ENCODE measurements at regions not wholly inside any gene's neighbourhood (a gene's known extent, or its start where the extent isn't known, plus 50 kb on each side); places are given as distances from the start of the nearest gene placed in this dataset.

GRCh38 chr9:99748266-99748665 lies 73.4 kb upstream of the NR4A3 start:
- Histone ChIP-seq H3K36me3 (ENCODE audit: control insufficient read depth in 2 of 4, insufficient read depth in 4 of 4, low read length in 3 of 4) (no peaks in the 10 kb centered on the region), H4K8ac (ENCODE audit: extremely low read depth, insufficient read depth, low read length) (no peak overlapping the region), H3K4ac (replicated peaks; ENCODE audit: insufficient read length, low read depth, low read length) (no peak overlapping the region), H3K23me2 (ENCODE audit: low read depth, low read length) (no peaks in the 10 kb centered on the region), H2AFZ (ENCODE audit: low read length) (no peak overlapping the region), H2BK20ac (ENCODE audit: low read length) (no peak overlapping the region), H4K20me1 (replicated peaks in 1 of 2; ENCODE audit: control insufficient read depth in 1 of 2, insufficient read depth in 2 of 2, low read length in 2 of 2) (no peaks in the 10 kb centered on the region), H2BK15ac (ENCODE audit: low read length) (no peak overlapping the region), H3K18ac (ENCODE audit: extremely low read depth, low read length) (no peak overlapping the region), H2BK120ac (replicated peaks; ENCODE audit: low read depth, low read length) (no peak overlapping the region), H3K79me1 (ENCODE audit: low read depth, low read length) (no peaks in the 10 kb centered on the region), H2AK5ac (ENCODE audit: low read depth, low read length) (no peak overlapping the region), H4K5ac (ENCODE audit: insufficient read length, low read depth, low read length) (no peak overlapping the region), H3K4me2 (ENCODE audit: insufficient read depth in 1 of 2, low read depth in 2 of 2, low read length in 2 of 2) (no peak overlapping the region), H3K4me3 (ENCODE audit: extremely low read depth in 1 of 4, insufficient read depth in 2 of 4, low read depth in 3 of 4, low read length in 4 of 4) (no peak overlapping the region), H3K9ac (replicated peaks in 1 of 4; ENCODE audit: extremely low read depth in 1 of 4, low read depth in 3 of 4, low read length in 3 of 4) (no peak overlapping the region), H3K56ac (replicated peaks; ENCODE audit: insufficient read length, low read depth, low read length) (no peak overlapping the region), H3K27me3 (replicated peaks in 1 of 4; ENCODE audit: control insufficient read depth in 3 of 4, extremely low read depth in 1 of 4, insufficient read depth in 3 of 4, low read length in 3 of 4) (no peaks in the 10 kb centered on the region), H3K27ac (ENCODE audit: low read depth, low read length) (no peak overlapping the region), H3K79me2 (ENCODE audit: control insufficient read depth in 1 of 2, insufficient read depth in 2 of 2, low read length in 2 of 2) (no peaks in the 10 kb centered on the region), H2BK12ac (ENCODE audit: low read depth, low read length) (no peak overlapping the region), H3K4me1 (replicated peaks in 1 of 4; ENCODE audit: control insufficient read depth in 3 of 4, insufficient read depth in 4 of 4, low read length in 3 of 4) (peaks cover 0 to 4% (median 0%) of the 10 kb centered on the region in 4 experiments; a peak in 2 of 7 replicates), H4K91ac (replicated peaks; ENCODE audit: insufficient read length, low read length) (no peak overlapping the region), H3K14ac (ENCODE audit: insufficient read length) (no peak overlapping the region), H3K23ac (ENCODE audit: insufficient read length) (no peak overlapping the region), H3K9me3 (ENCODE audit: insufficient read depth in 2 of 2, low read depth in 1 of 2, low read length in 1 of 2) (no peaks in the 10 kb centered on the region), H2BK5ac (ENCODE audit: low read depth, low read length) (no peak overlapping the region)
- ChIA-PET POLR2A (ENCODE audit: partially characterized antibody) (no interaction called here), CTCF (ENCODE audit: partially characterized antibody) (no interaction called here)
- DNase-seq (ENCODE audit: low read depth in 1 of 2, low spot score in 2 of 2) (no peak), FAIRE-seq (no peak)
- TF ChIP-seq TBP (IDR thresholded peaks at IDR 0.05; ENCODE audit: low read depth, low read length) (no peak), RBBP5 (IDR thresholded peaks at IDR 0.05; ENCODE audit: borderline replicate concordance, low read depth, low read length) (no peak), EGR1 (IDR thresholded peaks at IDR 0.05; ENCODE audit: borderline replicate concordance, low read depth, low read length) (no peak), POLR2AphosphoS5 (IDR thresholded peaks at IDR 0.05; ENCODE audit: low read depth, low read length) (no peak)
